ENCODE measurements at regions not wholly inside any gene's neighbourhood (a gene's known extent, or its start where the extent isn't known, plus 50 kb on each side); places are given as distances from the start of the nearest gene placed in this dataset.

DNA sequence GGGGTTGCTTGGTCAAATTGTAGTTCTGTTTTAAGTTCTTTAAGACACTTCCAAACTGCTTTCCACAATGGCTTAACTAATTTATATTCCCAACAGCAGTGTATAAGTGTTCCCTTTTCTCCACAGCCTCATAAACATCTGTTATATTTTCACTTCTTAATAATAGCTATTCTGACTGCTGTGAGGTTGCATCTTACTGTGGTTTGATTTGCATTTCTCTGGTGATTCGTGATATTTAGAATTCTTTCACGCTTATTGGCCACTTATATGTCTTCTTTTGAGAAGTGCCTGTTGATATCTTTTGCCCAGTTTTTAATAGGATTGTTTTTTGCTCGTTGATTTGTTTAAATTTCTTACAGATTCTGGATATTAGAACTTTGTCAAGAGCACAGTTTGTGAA, 278.6 kb upstream of the ITM2A start:
- Histone ChIP-seq H3K27me3 (ENCODE audit: insufficient read depth, insufficient read length) (no peaks in the 10 kb centered on the region), H3K4me3 (ENCODE audit: insufficient read length, low read depth) (no peak overlapping the region), H3K9ac (ENCODE audit: insufficient read length, low read depth) (no peak overlapping the region), H3K9me3 (ENCODE audit: insufficient read depth, low read length) (no peaks in the 10 kb centered on the region), H3K36me3 (ENCODE audit: insufficient read depth, insufficient read length, low read length) (no peaks in the 10 kb centered on the region), H3K4me1 (ENCODE audit: insufficient read depth, insufficient read length) (no peaks in the 10 kb centered on the region)
- DNase-seq (ENCODE audit: low read depth, low spot score) = no peak
- TF ChIP-seq ZNF274 (IDR thresholded peaks at IDR 0.05; ENCODE audit: low read depth, low read length) (no peak), SUZ12 (IDR thresholded peaks at IDR 0.05; ENCODE audit: extremely low read depth, insufficient read depth, insufficient read length) (no peak), YY1 (IDR thresholded peaks at IDR 0.05; ENCODE audit: insufficient read depth, insufficient read length) (no peak)

DNA sequence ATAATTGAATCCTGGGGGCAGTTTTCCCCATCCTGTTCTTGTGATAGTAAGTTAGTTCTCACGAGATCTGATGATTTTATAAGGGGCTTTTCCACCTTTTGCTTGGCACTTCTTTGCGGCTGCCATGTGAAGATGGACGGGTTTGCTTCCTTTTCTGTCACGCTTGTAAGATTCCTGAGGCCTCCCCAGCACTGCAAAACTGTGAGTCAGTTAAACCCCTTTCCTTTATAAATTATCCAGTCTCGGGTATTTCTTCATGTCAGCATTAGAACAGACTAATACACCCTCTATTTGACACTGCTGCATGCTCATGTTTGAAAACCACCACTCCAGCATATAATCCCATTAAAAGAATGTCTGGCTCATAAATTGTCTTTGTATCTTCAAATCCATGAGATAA, 264.4 kb upstream of the ITM2A start:
- no peak for TF ChIP-seq SUZ12 (IDR thresholded peaks at IDR 0.05; ENCODE audit: extremely low read depth, insufficient read depth, insufficient read length)
- TF ChIP-seq YY1 (IDR thresholded peaks at IDR 0.05; ENCODE audit: insufficient read depth, insufficient read length) = no peak
- no peak for TF ChIP-seq ZNF274 (IDR thresholded peaks at IDR 0.05; ENCODE audit: low read depth, low read length)
- H3K27me3 ChIP-seq (ENCODE audit: insufficient read depth, insufficient read length) = no peaks in the 10 kb centered on the region
- no peak overlapping the region for H3K9ac ChIP-seq (ENCODE audit: insufficient read length, low read depth)
- H3K36me3 ChIP-seq (ENCODE audit: insufficient read depth, insufficient read length, low read length) = no peaks in the 10 kb centered on the region
- no peaks in the 10 kb centered on the region for H3K9me3 ChIP-seq (ENCODE audit: insufficient read depth, low read length)
- H3K4me3 ChIP-seq (ENCODE audit: insufficient read length, low read depth) = no peak overlapping the region
- DNase-seq (ENCODE audit: low read depth, low spot score) = no peak
- no peaks in the 10 kb centered on the region for H3K4me1 ChIP-seq (ENCODE audit: insufficient read depth, insufficient read length)

DNA sequence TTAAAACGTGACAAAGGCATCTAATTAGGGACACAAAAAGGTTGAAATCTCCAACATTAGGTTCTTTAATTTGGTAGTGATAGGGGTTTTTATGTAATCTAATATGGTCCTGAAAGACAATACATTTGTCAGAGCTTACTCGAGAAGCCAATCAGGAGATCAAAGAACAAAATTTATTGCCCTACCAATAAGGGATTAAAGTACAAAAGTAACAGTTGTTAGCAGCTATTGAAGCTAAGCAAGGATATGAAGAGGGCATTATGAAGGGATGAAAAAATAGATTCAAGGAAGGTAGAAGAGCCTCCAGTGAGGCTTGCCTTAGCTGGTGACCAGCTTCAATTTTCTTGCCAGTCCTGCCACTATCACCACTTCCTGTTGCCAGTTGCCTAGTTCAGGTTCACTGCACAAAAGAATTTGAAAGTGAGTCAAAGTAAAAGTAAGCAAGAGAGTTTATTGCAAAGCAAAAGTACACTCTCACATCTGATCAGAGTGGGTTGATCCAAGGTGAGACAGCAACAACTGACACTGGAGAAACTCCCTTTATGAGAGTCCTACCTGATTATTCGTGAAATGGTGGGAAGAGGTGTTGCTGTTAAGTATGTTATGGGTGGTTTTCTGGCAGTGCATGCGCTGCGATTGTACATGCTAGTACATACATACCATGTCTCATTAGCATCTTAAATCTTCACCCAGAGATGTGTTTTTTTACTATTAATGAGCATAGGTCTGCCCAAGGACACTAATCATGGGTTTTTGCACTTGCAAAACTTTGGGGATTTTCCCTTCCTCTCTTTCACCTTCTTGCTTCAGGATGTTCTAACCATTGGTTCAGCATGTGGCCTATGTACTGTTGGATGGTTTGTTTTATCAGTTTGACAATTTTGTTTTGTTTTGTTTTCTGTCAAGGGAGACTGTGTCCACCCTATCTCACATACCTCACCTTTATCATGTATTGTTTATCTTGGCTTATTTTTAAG, 263.2 kb upstream of the ITM2A start:
- Histone ChIP-seq H3K4me3 (ENCODE audit: insufficient read length, low read depth) (no peak overlapping the region), H3K9me3 (ENCODE audit: insufficient read depth, low read length) (no peaks in the 10 kb centered on the region), H3K36me3 (ENCODE audit: insufficient read depth, insufficient read length, low read length) (no peaks in the 10 kb centered on the region), H3K27me3 (ENCODE audit: insufficient read depth, insufficient read length) (no peaks in the 10 kb centered on the region), H3K9ac (ENCODE audit: insufficient read length, low read depth) (no peak overlapping the region), H3K4me1 (ENCODE audit: insufficient read depth, insufficient read length) (no peaks in the 10 kb centered on the region)
- no peak for DNase-seq (ENCODE audit: low read depth, low spot score)
- TF ChIP-seq SUZ12 (IDR thresholded peaks at IDR 0.05; ENCODE audit: extremely low read depth, insufficient read depth, insufficient read length) = no peak
- no peak for TF ChIP-seq ZNF274 (IDR thresholded peaks at IDR 0.05; ENCODE audit: low read depth, low read length)
- TF ChIP-seq YY1 (IDR thresholded peaks at IDR 0.05; ENCODE audit: insufficient read depth, insufficient read length) = no peak

DNA sequence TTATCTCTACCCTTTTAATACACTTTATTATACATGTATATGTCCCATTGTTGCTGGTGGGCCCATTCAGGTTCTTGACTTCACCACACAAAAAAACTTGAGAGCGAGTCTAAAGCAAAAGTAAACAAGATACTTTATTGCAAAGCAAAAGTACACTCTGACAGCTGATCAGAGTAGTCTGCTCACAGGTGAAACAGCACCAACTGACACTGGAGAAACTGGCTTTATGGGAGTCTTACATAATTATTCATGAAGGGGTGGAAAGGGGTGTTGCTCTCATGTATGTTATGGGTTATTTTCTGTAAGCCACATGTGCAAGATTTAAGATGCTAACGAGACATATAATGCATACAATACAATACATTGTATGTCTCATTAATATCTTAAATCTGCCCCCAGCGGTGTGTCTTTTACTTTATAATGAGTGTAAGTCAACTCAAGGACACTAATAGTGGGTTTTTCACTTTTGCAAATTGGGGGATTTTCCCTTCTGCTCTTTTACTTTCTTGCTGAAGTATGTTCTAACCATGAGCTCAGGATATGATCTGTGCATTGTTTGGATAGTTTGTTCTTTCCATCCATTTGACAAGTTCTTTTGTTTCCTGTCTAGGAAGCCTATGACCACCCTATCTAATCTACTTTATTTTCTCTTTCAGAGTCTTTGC, 256.1 kb upstream of the ITM2A start:
- H3K9ac ChIP-seq (ENCODE audit: insufficient read length, low read depth) = no peak overlapping the region
- no peaks in the 10 kb centered on the region for H3K36me3 ChIP-seq (ENCODE audit: insufficient read depth, insufficient read length, low read length)
- no peak overlapping the region for H3K4me3 ChIP-seq (ENCODE audit: insufficient read length, low read depth)
- no peaks in the 10 kb centered on the region for H3K4me1 ChIP-seq (ENCODE audit: insufficient read depth, insufficient read length)
- no peaks in the 10 kb centered on the region for H3K9me3 ChIP-seq (ENCODE audit: insufficient read depth, low read length)
- H3K27me3 ChIP-seq (ENCODE audit: insufficient read depth, insufficient read length) = no peaks in the 10 kb centered on the region
- no peak for DNase-seq (ENCODE audit: low read depth, low spot score)
- TF ChIP-seq ZNF274 (IDR thresholded peaks at IDR 0.05; ENCODE audit: low read depth, low read length) (no peak), YY1 (IDR thresholded peaks at IDR 0.05; ENCODE audit: insufficient read depth, insufficient read length) (no peak), SUZ12 (IDR thresholded peaks at IDR 0.05; ENCODE audit: extremely low read depth, insufficient read depth, insufficient read length) (no peak)

DNA sequence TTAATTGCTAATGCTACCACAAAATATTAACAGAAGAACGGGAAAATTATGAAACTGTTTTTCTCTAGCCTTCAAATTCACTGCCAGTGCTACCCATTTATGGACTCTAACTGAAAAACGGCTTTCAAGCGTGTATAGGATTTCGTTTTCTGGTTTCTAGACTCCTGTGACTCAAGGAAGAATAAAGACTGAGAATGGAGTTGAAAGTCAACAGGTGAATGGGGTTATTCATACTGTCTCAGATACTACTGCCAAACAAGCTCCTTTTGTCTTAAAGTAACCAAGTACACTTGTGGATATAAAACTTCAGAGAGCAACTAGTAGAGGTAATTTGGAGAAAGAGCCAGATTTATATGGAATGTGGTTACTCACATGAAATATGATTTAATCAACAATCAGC, 251.1 kb upstream of the ITM2A start:
- no peaks in the 10 kb centered on the region for H3K9me3 ChIP-seq (ENCODE audit: insufficient read depth, low read length)
- H3K4me3 ChIP-seq (ENCODE audit: insufficient read length, low read depth) = no peak overlapping the region
- no peaks in the 10 kb centered on the region for H3K27me3 ChIP-seq (ENCODE audit: insufficient read depth, insufficient read length)
- no peak for DNase-seq (ENCODE audit: low read depth, low spot score)
- H3K36me3 ChIP-seq (ENCODE audit: insufficient read depth, insufficient read length, low read length) = no peaks in the 10 kb centered on the region
- TF ChIP-seq YY1 (IDR thresholded peaks at IDR 0.05; ENCODE audit: insufficient read depth, insufficient read length) (no peak), ZNF274 (IDR thresholded peaks at IDR 0.05; ENCODE audit: low read depth, low read length) (no peak), SUZ12 (IDR thresholded peaks at IDR 0.05; ENCODE audit: extremely low read depth, insufficient read depth, insufficient read length) (no peak)
- no peaks in the 10 kb centered on the region for H3K4me1 ChIP-seq (ENCODE audit: insufficient read depth, insufficient read length)
- no peak overlapping the region for H3K9ac ChIP-seq (ENCODE audit: insufficient read length, low read depth)

DNA sequence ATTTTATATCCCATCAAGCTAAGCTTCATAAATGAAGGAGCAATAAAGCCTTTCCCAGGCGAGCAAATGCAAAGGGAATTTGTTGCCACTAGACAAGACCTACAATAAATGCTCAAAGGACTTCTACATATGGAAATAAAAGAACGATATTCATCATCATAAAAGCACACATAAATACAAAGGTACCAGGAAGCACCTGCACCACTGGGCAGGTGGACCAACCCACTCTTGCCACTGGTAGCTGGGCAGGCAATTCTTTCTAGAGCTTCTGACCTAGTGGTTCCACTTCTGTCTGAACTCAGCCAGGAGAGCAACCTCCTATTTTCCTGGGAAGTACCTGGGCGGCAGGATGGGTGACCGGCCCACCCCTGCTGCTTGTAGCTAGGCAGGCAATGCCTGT, 237.2 kb upstream of the ITM2A start:
- DNase-seq (ENCODE audit: low read depth, low spot score) = no peak
- Histone ChIP-seq H3K9me3 (ENCODE audit: insufficient read depth, low read length) (no peaks in the 10 kb centered on the region), H3K27me3 (ENCODE audit: insufficient read depth, insufficient read length) (no peaks in the 10 kb centered on the region), H3K36me3 (ENCODE audit: insufficient read depth, insufficient read length, low read length) (no peaks in the 10 kb centered on the region), H3K9ac (ENCODE audit: insufficient read length, low read depth) (no peak overlapping the region), H3K4me3 (ENCODE audit: insufficient read length, low read depth) (no peak overlapping the region), H3K4me1 (ENCODE audit: insufficient read depth, insufficient read length) (no peaks in the 10 kb centered on the region)
- TF ChIP-seq YY1 (IDR thresholded peaks at IDR 0.05; ENCODE audit: insufficient read depth, insufficient read length) = no peak
- no peak for TF ChIP-seq ZNF274 (IDR thresholded peaks at IDR 0.05; ENCODE audit: low read depth, low read length)
- no peak for TF ChIP-seq SUZ12 (IDR thresholded peaks at IDR 0.05; ENCODE audit: extremely low read depth, insufficient read depth, insufficient read length)

Data from NT2/D1 (cell line).